GM19035 (cell line): ENCODE measurements at regions not wholly inside any gene's neighbourhood (a gene's known extent, or its start where the extent isn't known, plus 50 kb on each side); places are given as distances from the start of the nearest gene placed in this dataset.
"Not testable (repeated sequence)": the region's sequence is repeated elsewhere in the genome, so short reads cannot be mapped to it uniquely, and the experiment has no call there.

Experiments
- ATAC-seq: cut with Tn5 transposase; IDR thresholded peaks from one replicate; pipeline ENCODE4 v1.9.1; 2021; ENCODE audit not compliant: unreplicated experiment

- no peak for ATAC-seq
Measured at GRCh38 chr11:116379185-116379828, 393.5 kb downstream of the BUD13 start.

- no peak for ATAC-seq
Measured at GRCh38 chr11:116376547-116376946, 396.2 kb downstream of the BUD13 start.

GRCh38 chr11:116376054-116376453, 396.7 kb downstream of the BUD13 start:
- ATAC-seq = no peak

- no peak for ATAC-seq
Measured at GRCh38 chr11:116375221-116375620, 397.6 kb downstream of the BUD13 start.

GRCh38 chr11:116374085-116374484, 398.7 kb downstream of the BUD13 start:
- ATAC-seq = no peak

GRCh38 chr11:116373104-116373944, 399.5 kb downstream of the BUD13 start:
- ATAC-seq = no peak

- no peak for ATAC-seq
Measured at GRCh38 chr11:116371146-116371545, 401.6 kb downstream of the BUD13 start.

- no peak for ATAC-seq
Measured at GRCh38 chr11:116368784-116369183, 404.0 kb downstream of the BUD13 start.

- ATAC-seq = no peak
Measured at GRCh38 chr11:116366980-116367645, 405.7 kb downstream of the BUD13 start.

- no peak for ATAC-seq
Measured at GRCh38 chr11:116366451-116366850, 406.3 kb downstream of the BUD13 start.

- not testable (repeated sequence) for ATAC-seq
Measured at GRCh38 chr11:116364925-116365324, 407.9 kb downstream of the BUD13 start.

GRCh38 chr11:116364348-116364747, 408.4 kb downstream of the BUD13 start:
- no peak for ATAC-seq

GRCh38 chr11:116360221-116360941, 412.4 kb downstream of the BUD13 start:
- ATAC-seq = no peak

- no peak for ATAC-seq
Measured at GRCh38 chr11:116357784-116358544, 414.8 kb downstream of the BUD13 start.

- no peak for ATAC-seq
Measured at GRCh38 chr11:116356451-116356850, 416.3 kb downstream of the BUD13 start.

GRCh38 chr11:116355104-116355503, 417.7 kb downstream of the BUD13 start:
- no peak for ATAC-seq

- no peak for ATAC-seq
Measured at GRCh38 chr11:116353589-116353988, 419.2 kb downstream of the BUD13 start.

GRCh38 chr11:116352881-116353280, 419.9 kb downstream of the BUD13 start:
- ATAC-seq = no peak

GRCh38 chr11:116348226-116348625, 424.6 kb downstream of the BUD13 start:
- ATAC-seq = no peak

GRCh38 chr11:116345575-116345974, 427.2 kb downstream of the BUD13 start:
- ATAC-seq = no peak
